GM12878 (cell line): ENCODE measurements at regions not wholly inside any gene's neighbourhood (a gene's known extent, or its start where the extent isn't known, plus 50 kb on each side); places are given as distances from the start of the nearest gene placed in this dataset.

Source experiments
- ATAC-seq: fragments of 200-7000 bp; cut with Tn5 transposase; 3 replicates; pipeline ENCODE4 v1.9.1; 2020; ENCODE audit warnings: mild to moderate bottlenecking, moderate library complexity
- BruUV-seq: library from RNA; stranded (reverse); fragments of 400-500 nt; replicated peaks from 2 replicates; lab custom pipeline; 2021; lab: Mats Ljungman, UMichigan
- CTCF ChIA-PET: fragments of 300-600 bp; sonication (Branson Sonifier 250); formaldehyde crosslinking; extraction: SDS; loops from one replicate; lab custom pipeline; 2021; ENCODE audit warnings: inconsistent platforms; lab: Yijun Ruan, JAX
- POLR2A ChIA-PET: fragments of 350-600 bp; formaldehyde crosslinking; extraction: SDS; loops from one replicate; lab custom pipeline; 2021; ENCODE audit warnings: inconsistent platforms; lab: Charles Lee
- RAD21 ChIA-PET: fragments of 300-600 bp; sonication (Branson Sonifier 250); formaldehyde crosslinking; loops from one replicate; lab custom pipeline; 2023; ENCODE audit warnings: antibody characterized with exemption; ENCODE audit not compliant: unreplicated experiment; lab: Charles Lee
- SMC1A ChIA-PET: fragments of 300-600 bp; sonication (Branson Sonifier 250); formaldehyde crosslinking; loops from one replicate; lab custom pipeline; 2023; ENCODE audit not compliant: unreplicated experiment, uncharacterized antibody; lab: Charles Lee
- DNase-seq: peaks from one replicate; pipeline ENCODE4 v3.0.0-alpha.2; 2011; ENCODE audit warnings: low read depth, low spot score
- FAIRE-seq: peaks from 3 replicates; lab custom pipeline; 2011; peaks lifted over from hg19 to GRCh38; lab: Jason Lieb, UNC
- H2AFZ ChIP-seq: 2 replicates; pipeline ENCODE4 v1.6.0; 2011; ENCODE audit warnings: low read depth, low read length, control low read depth; ENCODE audit not compliant: control insufficient read depth
- H3K27ac ChIP-seq: 2 replicates; pipeline ENCODE4 v1.5.1; 2011; ENCODE audit warnings: control low read depth; ENCODE audit not compliant: control insufficient read depth, insufficient read depth
- H3K27me3 ChIP-seq, 2 experiments: replicated peaks in 1 of 2; 2 replicates each; pipeline versions ENCODE4 v1.6.0 to v1.6.1; 2011; ENCODE audit warnings: low read length in 1 of 2; ENCODE audit not compliant: control insufficient read depth in 2 of 2, insufficient read depth in 2 of 2
- H3K36me3 ChIP-seq, 2 experiments: 2 replicates each; pipeline ENCODE4 v1.5.1; 2011; ENCODE audit warnings: low read length in 1 of 2; ENCODE audit not compliant: control insufficient read depth in 2 of 2, insufficient read depth in 2 of 2
- H3K4me1 ChIP-seq: 2 replicates; pipeline ENCODE4 v1.6.1; 2011; ENCODE audit warnings: mild to moderate bottlenecking, low read length, moderate library complexity, mixed read lengths; ENCODE audit not compliant: control insufficient read depth, insufficient read depth
- H3K4me2 ChIP-seq: 2 replicates; pipeline ENCODE4 v1.6.0; 2011; ENCODE audit warnings: control low read depth; ENCODE audit not compliant: control insufficient read depth, insufficient read depth
- H3K4me3 ChIP-seq: fragments of 200-600 bp; sonication (generic); 2 replicates; pipeline ENCODE4 v1.5.1; 2016
- H3K79me2 ChIP-seq: 2 replicates; pipeline ENCODE4 v1.6.0; 2011; ENCODE audit warnings: low read length; ENCODE audit not compliant: control insufficient read depth, insufficient read depth
- H3K9ac ChIP-seq: 2 replicates; pipeline ENCODE4 v1.8.0; 2011; ENCODE audit warnings: low read length, control low read depth, mixed read lengths; ENCODE audit not compliant: control insufficient read depth, insufficient read depth
- H3K9me3 ChIP-seq: replicated peaks from 3 replicates; pipeline ENCODE4 v1.5.1; 2011; ENCODE audit warnings: mild to moderate bottlenecking, low read length; ENCODE audit not compliant: control insufficient read depth, insufficient read depth
- H4K20me1 ChIP-seq: 2 replicates; pipeline ENCODE4 v1.6.0; 2011; ENCODE audit not compliant: control insufficient read depth, insufficient read depth
- CHD1 ChIP-seq: IDR thresholded peaks from 2 replicates; pipeline ENCODE4 v1.6.1; 2012; ENCODE audit warnings: low read depth, low read length, improper control_type of control experiment
- EGR1 ChIP-seq, 2 experiments: IDR thresholded peaks; 1 replicate in 1 of 2; 2 replicates in 1 of 2; pipeline ENCODE4 v1.6.1; 2011 to 2012; ENCODE audit warnings: low read depth in 2 of 2, low read length in 2 of 2, borderline replicate concordance in 1 of 2, mild to moderate bottlenecking in 1 of 2, moderate library complexity in 1 of 2
- EP300 ChIP-seq, 2 experiments: fragments of 150-350 bp in 1 of 2; IDR thresholded peaks; 2 replicates each; pipeline ENCODE4 v1.6.1; 2011 to 2012; ENCODE audit warnings: low read depth in 2 of 2, low read length in 2 of 2, borderline replicate concordance in 1 of 2, improper control_type of control experiment in 1 of 2, inconsistent platforms in 1 of 2; ENCODE audit not compliant: control insufficient read depth in 1 of 2
- MTA3 ChIP-seq: IDR thresholded peaks from 2 replicates; pipeline ENCODE4 v1.6.1; 2012; ENCODE audit warnings: low read length, inconsistent platforms, borderline replicate concordance
- NR2C1 ChIP-seq: fragments of 450-650 bp; IDR thresholded peaks from 2 replicates; pipeline ENCODE4 v1.6.1; 2017; ENCODE audit warnings: antibody characterized with exemption, mild to moderate bottlenecking, moderate library complexity
- NR2F1 ChIP-seq: fragments of 450-650 bp; conservative IDR thresholded peaks from 2 replicates; pipeline ENCODE4 v1.6.1; 2017; ENCODE audit warnings: mild to moderate bottlenecking
- PAX8 ChIP-seq: fragments of 450-650 bp; IDR thresholded peaks from 2 replicates; pipeline ENCODE4 v1.6.1; 2017; ENCODE audit warnings: mild to moderate bottlenecking, moderate library complexity
- POLR2AphosphoS5 ChIP-seq: IDR thresholded peaks from 2 replicates; pipeline ENCODE4 v1.6.1; 2011; ENCODE audit warnings: mild to moderate bottlenecking, low read length, inconsistent platforms
- RCOR1 ChIP-seq: conservative IDR thresholded peaks from 2 replicates; pipeline ENCODE4 v1.6.1; 2012; ENCODE audit warnings: low read depth, low read length, improper control_type of control experiment
- SIN3A ChIP-seq: IDR thresholded peaks from 2 replicates; pipeline ENCODE4 v1.6.1; 2012; ENCODE audit warnings: low read depth, low read length, improper control_type of control experiment
- SMAD1 ChIP-seq: fragments of 450-650 bp; IDR thresholded peaks from 2 replicates; pipeline ENCODE4 v1.6.1; 2018; ENCODE audit warnings: mild to moderate bottlenecking, low read depth; ENCODE audit not compliant: partially characterized antibody
- ZNF384 ChIP-seq: IDR thresholded peaks from 2 replicates; pipeline ENCODE4 v1.6.1; 2012; ENCODE audit warnings: low read depth, mild to moderate bottlenecking, low read length, improper control_type of control experiment, borderline replicate concordance
- WGBS: methylation state at CpG from one replicate; pipeline ENCODE4 v1.1.6; 2016; ENCODE audit warnings: low lambda C conversion rate; ENCODE audit not compliant: insufficient replicate concordance, insufficient coverage; ENCODE audit errors: missing lambda C conversion rate; 5-methylcytosine and 5-hydroxymethylcytosine counted together
- in situ Hi-C: fragments of 300-500 bp; cut with MboI; formaldehyde crosslinking; loops from 9 replicates; pipeline ENCODE4 v1.14.3; 2018; ENCODE audit warnings: mixed read lengths
- intact Hi-C: fragments of 100-400 bp; cut with micrococcal nuclease; formaldehyde crosslinking; loops from one replicate; pipeline ENCODE4 v1.14.2; 2022; ENCODE audit not compliant: unreplicated experiment
- TF ChIP-seq, protein P1 (sequence below): IDR thresholded peaks from 2 replicates; pipeline ENCODE4 v1.6.1; 2011; ENCODE audit warnings: borderline replicate concordance, low read depth, mild to moderate bottlenecking, moderate library complexity, low read length; ENCODE audit not compliant: insufficient read depth, poor library complexity, severe bottlenecking
- TF ChIP-seq, protein P2 (sequence below): fragments of 450-650 bp; conservative IDR thresholded peaks from 2 replicates; pipeline ENCODE4 v1.6.1; 2017; ENCODE audit warnings: mild to moderate bottlenecking, moderate library complexity
- TF ChIP-seq, protein P3 (sequence below): fragments of 450-650 bp; IDR thresholded peaks from 2 replicates; pipeline ENCODE4 v1.6.1; 2014; ENCODE audit warnings: mild to moderate bottlenecking

DNA sequence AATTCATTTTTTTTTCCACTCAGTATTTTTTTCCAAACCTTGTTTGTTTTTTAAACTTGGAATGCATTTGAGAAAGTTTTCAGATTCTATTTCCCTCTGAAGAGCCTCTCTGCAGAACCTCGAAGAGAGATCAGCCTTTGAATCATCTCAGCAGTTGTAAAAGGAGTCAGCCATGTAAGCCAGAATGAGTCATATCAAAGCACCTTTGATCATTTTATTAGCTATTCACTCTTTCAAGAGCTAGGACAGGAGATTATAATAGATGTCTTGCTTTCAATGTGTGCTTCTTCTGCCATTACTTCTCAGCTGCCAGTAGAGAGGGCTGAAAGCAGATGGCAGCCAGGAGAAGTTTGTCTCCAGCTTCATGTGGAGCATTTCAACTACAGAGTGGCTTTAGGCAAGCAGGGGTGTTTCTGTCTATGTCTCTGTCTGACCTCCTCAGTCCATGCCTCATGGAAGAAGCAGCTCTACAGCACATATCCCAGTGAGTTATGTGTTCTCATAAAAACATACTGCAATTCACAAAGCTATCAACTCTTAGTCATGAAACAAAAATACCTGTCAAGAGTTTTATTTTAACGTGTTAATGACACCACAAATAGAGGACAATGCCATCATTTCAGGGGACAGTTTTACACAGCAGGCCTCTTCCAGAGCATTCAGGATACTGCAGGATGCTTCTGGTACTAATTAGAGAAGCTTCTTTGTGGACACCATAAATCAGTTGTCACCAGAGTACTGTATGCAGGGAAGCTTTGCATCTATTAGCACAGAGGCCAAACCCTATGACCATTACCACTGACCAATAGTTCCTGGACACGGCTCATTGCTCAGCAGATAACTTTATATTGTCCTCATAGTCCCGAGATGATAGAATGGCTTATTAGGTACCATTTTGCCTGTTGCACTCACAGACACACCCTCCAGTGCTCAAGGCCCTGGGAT lies 94.3 kb downstream of the NHLRC3 start:
- Histone ChIP-seq H3K9ac (no peak overlapping the region), H4K20me1 (no peaks in the 10 kb centered on the region), H3K4me2 (no peak overlapping the region), H3K27ac (no peak overlapping the region), H3K4me1 (no peaks in the 10 kb centered on the region), H3K79me2 (no peaks in the 10 kb centered on the region), H2AFZ (no peak overlapping the region), H3K9me3 (no peaks in the 10 kb centered on the region), H3K4me3 (no peak overlapping the region), H3K27me3 (peaks cover 0 to 2% of the 10 kb centered on the region in 2 experiments; a peak in 2 of 4 replicates), H3K36me3 (no peaks in the 10 kb centered on the region)
- ATAC-seq (no peak), FAIRE-seq (no peak), DNase-seq (no peak)
- ChIA-PET SMC1A (interaction anchor here (1.1 to 1.2 kb wide), 3 partner anchors 7 to 479 kb away, joined by 3 read pairs; no protein-coding TSS in a partner anchor), CTCF (interaction anchor here (0.6 to 3.3 kb wide), 3 partner anchors 12 to 126 kb away, joined by 3 to 17 read pairs (median 4); no protein-coding TSS in a partner anchor), RAD21 (interaction anchor here (1.3 kb wide), 1 partner anchor 479 kb away, joined by 3 read pairs; no protein-coding TSS in a partner anchor), POLR2A (no interaction called here)
- no TSS peak for BruUV-seq
- intact Hi-C loops (no loop called here), in situ Hi-C loops (no loop called here)
- 19% methylated on average over 4 of the region's 4 CpGs for WGBS
- TF ChIP-seq NR2C1 (no peak), EGR1 (IDR thresholded peaks at IDR 0.05; ENCODE audit: borderline replicate concordance in 1 of 2, low read depth in 2 of 2, low read length in 2 of 2) (no peak), POLR2AphosphoS5 (no peak), EP300 (IDR thresholded peaks at IDR 0.05; ENCODE audit: borderline replicate concordance in 1 of 2, control insufficient read depth in 1 of 2, low read depth in 2 of 2, low read length in 2 of 2) (no peak), ZNF384 (no peak), SMAD1 (no peak), NR2F1 (no peak), MTA3 (no peak), RCOR1 (no peak), PAX8 (no peak), SIN3A (no peak), CHD1 (no peak)
- TF ChIP-seq, protein P1, sequence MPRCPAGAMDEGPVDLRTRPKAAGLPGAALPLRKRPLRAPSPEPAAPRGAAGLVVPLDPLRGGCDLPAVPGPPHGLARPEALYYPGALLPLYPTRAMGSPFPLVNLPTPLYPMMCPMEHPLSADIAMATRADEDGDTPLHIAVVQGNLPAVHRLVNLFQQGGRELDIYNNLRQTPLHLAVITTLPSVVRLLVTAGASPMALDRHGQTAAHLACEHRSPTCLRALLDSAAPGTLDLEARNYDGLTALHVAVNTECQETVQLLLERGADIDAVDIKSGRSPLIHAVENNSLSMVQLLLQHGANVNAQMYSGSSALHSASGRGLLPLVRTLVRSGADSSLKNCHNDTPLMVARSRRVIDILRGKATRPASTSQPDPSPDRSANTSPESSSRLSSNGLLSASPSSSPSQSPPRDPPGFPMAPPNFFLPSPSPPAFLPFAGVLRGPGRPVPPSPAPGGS: no peak
- TF ChIP-seq, protein P2, sequence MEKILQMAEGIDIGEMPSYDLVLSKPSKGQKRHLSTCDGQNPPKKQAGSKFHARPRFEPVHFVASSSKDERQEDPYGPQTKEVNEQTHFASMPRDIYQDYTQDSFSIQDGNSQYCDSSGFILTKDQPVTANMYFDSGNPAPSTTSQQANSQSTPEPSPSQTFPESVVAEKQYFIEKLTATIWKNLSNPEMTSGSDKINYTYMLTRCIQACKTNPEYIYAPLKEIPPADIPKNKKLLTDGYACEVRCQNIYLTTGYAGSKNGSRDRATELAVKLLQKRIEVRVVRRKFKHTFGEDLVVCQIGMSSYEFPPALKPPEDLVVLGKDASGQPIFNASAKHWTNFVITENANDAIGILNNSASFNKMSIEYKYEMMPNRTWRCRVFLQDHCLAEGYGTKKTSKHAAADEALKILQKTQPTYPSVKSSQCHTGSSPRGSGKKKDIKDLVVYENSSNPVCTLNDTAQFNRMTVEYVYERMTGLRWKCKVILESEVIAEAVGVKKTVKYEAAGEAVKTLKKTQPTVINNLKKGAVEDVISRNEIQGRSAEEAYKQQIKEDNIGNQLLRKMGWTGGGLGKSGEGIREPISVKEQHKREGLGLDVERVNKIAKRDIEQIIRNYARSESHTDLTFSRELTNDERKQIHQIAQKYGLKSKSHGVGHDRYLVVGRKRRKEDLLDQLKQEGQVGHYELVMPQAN: no peak
- TF ChIP-seq, protein P3, sequence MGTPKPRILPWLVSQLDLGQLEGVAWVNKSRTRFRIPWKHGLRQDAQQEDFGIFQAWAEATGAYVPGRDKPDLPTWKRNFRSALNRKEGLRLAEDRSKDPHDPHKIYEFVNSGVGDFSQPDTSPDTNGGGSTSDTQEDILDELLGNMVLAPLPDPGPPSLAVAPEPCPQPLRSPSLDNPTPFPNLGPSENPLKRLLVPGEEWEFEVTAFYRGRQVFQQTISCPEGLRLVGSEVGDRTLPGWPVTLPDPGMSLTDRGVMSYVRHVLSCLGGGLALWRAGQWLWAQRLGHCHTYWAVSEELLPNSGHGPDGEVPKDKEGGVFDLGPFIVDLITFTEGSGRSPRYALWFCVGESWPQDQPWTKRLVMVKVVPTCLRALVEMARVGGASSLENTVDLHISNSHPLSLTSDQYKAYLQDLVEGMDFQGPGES: no peak
